SU-DHL-6 (cell line): ENCODE measurements at regions not wholly inside any gene's neighbourhood (a gene's known extent, or its start where the extent isn't known, plus 50 kb on each side); places are given as distances from the start of the nearest gene placed in this dataset.

Experiments
- H2AFZ ChIP-seq: fragments of 200-600 bp; sonication (generic); 2 replicates; pipeline ENCODE4 v1.6.1; 2014; ENCODE audit warnings: low read depth, mild to moderate bottlenecking, moderate library complexity, mixed read lengths, antibody characterized with exemption, low read length; ENCODE audit not compliant: severe bottlenecking
- H3F3A ChIP-seq: fragments of 200-600 bp; shearing (Covaris generic); 2 replicates; pipeline ENCODE4 v1.6.0; 2016; ENCODE audit warnings: antibody characterized with exemption, mild to moderate bottlenecking; ENCODE audit not compliant: insufficient read depth
- H3K27ac ChIP-seq: fragments of 200-600 bp; sonication (generic); 2 replicates; pipeline ENCODE4 v1.5.1; 2016; ENCODE audit warnings: low read depth, mild to moderate bottlenecking, low read length, moderate library complexity, mixed read lengths
- H3K27me3 ChIP-seq: fragments of 200-600 bp; sonication (generic), shearing (Covaris generic); 2 replicates; pipeline ENCODE4 v1.6.0; 2014; ENCODE audit warnings: mild to moderate bottlenecking, low read length
- H3K36me3 ChIP-seq: fragments of 200-600 bp; sonication (generic); 2 replicates; pipeline ENCODE4 v1.6.1; 2014; ENCODE audit warnings: mild to moderate bottlenecking, low read length, mixed read lengths
- H3K4me2 ChIP-seq: fragments of 300-600, 200-600 bp; shearing (Covaris generic), sonication (generic); 2 replicates; pipeline ENCODE4 v1.6.0; 2014; ENCODE audit warnings: low read length, low read depth, mild to moderate bottlenecking; ENCODE audit not compliant: poor library complexity, severe bottlenecking
- H3K4me3 ChIP-seq: fragments of 200-600 bp; sonication (generic); 2 replicates; pipeline ENCODE4 v1.5.1; 2014; ENCODE audit warnings: antibody characterized with exemption, low read length, mild to moderate bottlenecking, mixed read lengths; ENCODE audit not compliant: insufficient read depth, poor library complexity, severe bottlenecking
- H3K79me2 ChIP-seq: fragments of 200-600 bp; sonication (generic); 2 replicates; pipeline ENCODE4 v1.6.1; 2014; ENCODE audit warnings: mild to moderate bottlenecking, low read length, moderate library complexity; ENCODE audit not compliant: insufficient read depth
- H3K9ac ChIP-seq: fragments of 200-600 bp; sonication (generic); 2 replicates; pipeline ENCODE4 v1.7.0; 2014; ENCODE audit warnings: mild to moderate bottlenecking, low read length
- H3K9me2 ChIP-seq: fragments of 200-600 bp; sonication (generic); replicated peaks from 2 replicates; pipeline ENCODE4 v1.6.1; 2014; ENCODE audit warnings: low read length; ENCODE audit not compliant: insufficient read depth
- H3K9me3 ChIP-seq: fragments of 200-600 bp; sonication (generic); 2 replicates; pipeline ENCODE4 v1.6.1; 2014; ENCODE audit warnings: low read length, mixed read lengths; ENCODE audit not compliant: insufficient read depth
- H4K20me1 ChIP-seq: fragments of 200-600 bp; sonication (generic); 2 replicates; pipeline ENCODE4 v1.6.1; 2014; ENCODE audit warnings: low read depth, mild to moderate bottlenecking, antibody characterized with exemption, low read length, moderate library complexity, mixed read lengths
- CTCF ChIP-seq: fragments of 200-600 bp; sonication (generic); IDR thresholded peaks from one replicate; pipeline ENCODE4 v1.5.1; 2017; ENCODE audit warnings: antibody characterized with exemption, mild to moderate bottlenecking, low read length, moderate library complexity; ENCODE audit not compliant: insufficient read depth, poor library complexity, severe bottlenecking
- EZH2phosphoT487 ChIP-seq: fragments of 200-600 bp; sonication (generic), shearing (Covaris generic); conservative IDR thresholded peaks from 2 replicates; pipeline ENCODE4 v1.6.1; 2018; ENCODE audit warnings: mild to moderate bottlenecking, antibody characterized with exemption, low read length, moderate library complexity, mixed read lengths

- H3K79me2 ChIP-seq = no peaks in the 10 kb centered on the region
- H3K9ac ChIP-seq = peak overlapping the region; percentile 49
- H3F3A ChIP-seq = peaks cover 37% of the 10 kb centered on the region
- no peaks in the 10 kb centered on the region for H3K27me3 ChIP-seq
- H3K36me3 ChIP-seq = no peaks in the 10 kb centered on the region
- H3K9me3 ChIP-seq = no peaks in the 10 kb centered on the region
- TF ChIP-seq EZH2phosphoT487 (no peak), CTCF (no peak)
- H4K20me1 ChIP-seq = no peaks in the 10 kb centered on the region
- H3K4me3 ChIP-seq = peak overlapping the region; percentile 12
- H2AFZ ChIP-seq = no peak overlapping the region
- peak overlapping the region; percentile 61 for H3K4me2 ChIP-seq
- H3K27ac ChIP-seq = peak overlapping the region; percentile 88
- no peaks in the 10 kb centered on the region for H3K9me2 ChIP-seq
Observed at GRCh38 chr6:87905101-87905641, 142.5 kb upstream of the SPACA1 start.

DNA sequence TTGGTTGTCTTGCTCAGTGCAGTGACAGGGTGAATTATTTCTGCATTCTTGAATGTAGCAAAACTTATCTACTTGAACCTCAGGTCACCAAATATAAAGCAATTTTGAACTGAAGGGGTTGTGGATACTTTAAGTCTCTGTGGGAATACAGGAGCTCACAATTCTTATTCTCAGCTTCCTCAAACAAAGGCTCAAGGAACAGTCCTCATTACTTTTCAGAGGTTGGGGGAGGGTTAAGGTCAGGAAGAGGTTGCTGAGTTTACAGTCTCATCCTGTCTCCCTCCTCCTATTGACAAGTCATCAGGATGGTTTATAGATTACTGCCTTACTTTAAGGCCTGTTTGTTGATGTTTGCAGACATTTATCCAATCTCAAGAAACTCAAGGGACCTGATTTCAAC is 143.6 kb upstream of the SPACA1 start:
- H3F3A ChIP-seq = peaks cover 37% of the 10 kb centered on the region
- H3K4me3 ChIP-seq = no peak overlapping the region
- TF ChIP-seq EZH2phosphoT487 (no peak), CTCF (no peak)
- no peak overlapping the region for H2AFZ ChIP-seq
- no peaks in the 10 kb centered on the region for H3K9me2 ChIP-seq
- peak overlapping the region; percentile 88 for H3K27ac ChIP-seq
- no peaks in the 10 kb centered on the region for H3K27me3 ChIP-seq
- no peaks in the 10 kb centered on the region for H3K36me3 ChIP-seq
- H3K79me2 ChIP-seq = no peaks in the 10 kb centered on the region
- no peaks in the 10 kb centered on the region for H3K9me3 ChIP-seq
- H3K4me2 ChIP-seq = peak overlapping the region; percentile 61
- no peaks in the 10 kb centered on the region for H4K20me1 ChIP-seq
- peak overlapping the region; percentile 49 for H3K9ac ChIP-seq

GRCh38 chr6:87903323-87903722 is 144.3 kb upstream of the SPACA1 start:
- no peak overlapping the region for H3K4me2 ChIP-seq
- peaks cover 37% of the 10 kb centered on the region for H3F3A ChIP-seq
- TF ChIP-seq EZH2phosphoT487 = no peak
- TF ChIP-seq CTCF = no peak
- H3K27me3 ChIP-seq = no peaks in the 10 kb centered on the region
- no peaks in the 10 kb centered on the region for H3K79me2 ChIP-seq
- peak overlapping the region; percentile 88 for H3K27ac ChIP-seq
- no peak overlapping the region for H2AFZ ChIP-seq
- no peaks in the 10 kb centered on the region for H4K20me1 ChIP-seq
- no peaks in the 10 kb centered on the region for H3K9me3 ChIP-seq
- H3K4me3 ChIP-seq = no peak overlapping the region
- H3K36me3 ChIP-seq = no peaks in the 10 kb centered on the region
- H3K9ac ChIP-seq = no peak overlapping the region
- no peaks in the 10 kb centered on the region for H3K9me2 ChIP-seq
